HFF-Myc (cell line): ENCODE measurements at regions not wholly inside any gene's neighbourhood (a gene's known extent, or its start where the extent isn't known, plus 50 kb on each side); places are given as distances from the start of the nearest gene placed in this dataset.

ENCODE experiments used
- DNase-seq: peaks from one replicate; pipeline ENCODE4 v3.0.0-alpha.2; 2011; ENCODE audit warnings: low read depth; ENCODE audit errors: extremely low read depth
- H3K4me3 ChIP-seq: replicated peaks from 2 replicates; pipeline ENCODE4 v1.5.1; 2011; ENCODE audit warnings: low read depth, mild to moderate bottlenecking, control low read depth, low read length
- TF ChIP-seq, protein P1 (sequence below): IDR thresholded peaks from 2 replicates; pipeline ENCODE4 v1.5.1; 2012; ENCODE audit warnings: mild to moderate bottlenecking, low read depth, low read length, control low read depth; ENCODE audit errors: missing control alignments

DNA sequence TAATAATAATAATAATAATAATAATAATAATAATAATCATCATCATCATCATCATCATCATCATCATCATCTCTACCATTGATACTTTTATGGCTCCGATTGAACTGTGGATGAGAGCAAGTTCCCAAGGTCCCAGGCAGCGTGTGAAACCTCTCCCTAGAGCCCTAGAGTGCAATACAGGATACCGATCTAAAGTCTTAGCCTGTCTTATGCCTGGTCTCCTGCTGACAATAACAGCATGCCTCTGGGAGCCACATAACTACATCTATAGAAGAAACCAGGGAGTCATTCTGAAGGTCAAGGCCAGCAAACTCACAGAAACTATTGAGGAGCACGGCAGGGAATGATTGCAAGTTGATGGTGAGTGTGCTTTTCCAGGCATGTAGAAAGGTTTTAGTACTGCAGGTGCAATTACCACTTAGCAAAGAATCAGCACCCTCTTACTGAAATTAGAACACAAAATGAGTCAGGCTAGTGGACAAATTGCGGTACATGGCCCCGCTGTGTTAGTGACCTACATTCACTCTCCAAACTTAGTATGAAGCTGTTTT, 457.2 kb upstream of the CDH20 start:
- no peak for DNase-seq
- TF ChIP-seq, protein P1, sequence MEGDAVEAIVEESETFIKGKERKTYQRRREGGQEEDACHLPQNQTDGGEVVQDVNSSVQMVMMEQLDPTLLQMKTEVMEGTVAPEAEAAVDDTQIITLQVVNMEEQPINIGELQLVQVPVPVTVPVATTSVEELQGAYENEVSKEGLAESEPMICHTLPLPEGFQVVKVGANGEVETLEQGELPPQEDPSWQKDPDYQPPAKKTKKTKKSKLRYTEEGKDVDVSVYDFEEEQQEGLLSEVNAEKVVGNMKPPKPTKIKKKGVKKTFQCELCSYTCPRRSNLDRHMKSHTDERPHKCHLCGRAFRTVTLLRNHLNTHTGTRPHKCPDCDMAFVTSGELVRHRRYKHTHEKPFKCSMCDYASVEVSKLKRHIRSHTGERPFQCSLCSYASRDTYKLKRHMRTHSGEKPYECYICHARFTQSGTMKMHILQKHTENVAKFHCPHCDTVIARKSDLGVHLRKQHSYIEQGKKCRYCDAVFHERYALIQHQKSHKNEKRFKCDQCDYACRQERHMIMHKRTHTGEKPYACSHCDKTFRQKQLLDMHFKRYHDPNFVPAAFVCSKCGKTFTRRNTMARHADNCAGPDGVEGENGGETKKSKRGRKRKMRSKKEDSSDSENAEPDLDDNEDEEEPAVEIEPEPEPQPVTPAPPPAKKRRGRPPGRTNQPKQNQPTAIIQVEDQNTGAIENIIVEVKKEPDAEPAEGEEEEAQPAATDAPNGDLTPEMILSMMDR: no peak
- no peak overlapping the region for H3K4me3 ChIP-seq

DNA sequence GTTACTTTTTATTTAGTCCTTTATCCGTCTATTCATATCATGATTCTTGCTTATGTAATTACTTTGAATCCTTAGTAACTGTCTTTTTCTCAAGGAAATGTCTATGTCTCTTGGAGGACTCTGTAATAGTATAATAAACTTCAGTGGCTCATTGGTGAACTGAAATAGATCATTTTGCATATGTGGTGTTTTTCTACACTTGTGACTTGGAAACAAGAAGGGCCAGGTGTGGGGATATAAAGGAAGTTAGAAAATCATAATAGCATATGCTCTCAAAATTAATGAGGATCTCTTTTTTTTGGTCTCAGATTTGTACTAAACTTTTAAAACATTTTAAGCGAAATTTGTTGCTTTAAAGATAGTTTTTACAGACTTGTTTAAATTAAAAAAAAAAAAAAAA, 453.0 kb upstream of the CDH20 start:
- DNase-seq: no peak
- TF ChIP-seq, protein P1: no peak
- H3K4me3 ChIP-seq: no peak overlapping the region

DNA sequence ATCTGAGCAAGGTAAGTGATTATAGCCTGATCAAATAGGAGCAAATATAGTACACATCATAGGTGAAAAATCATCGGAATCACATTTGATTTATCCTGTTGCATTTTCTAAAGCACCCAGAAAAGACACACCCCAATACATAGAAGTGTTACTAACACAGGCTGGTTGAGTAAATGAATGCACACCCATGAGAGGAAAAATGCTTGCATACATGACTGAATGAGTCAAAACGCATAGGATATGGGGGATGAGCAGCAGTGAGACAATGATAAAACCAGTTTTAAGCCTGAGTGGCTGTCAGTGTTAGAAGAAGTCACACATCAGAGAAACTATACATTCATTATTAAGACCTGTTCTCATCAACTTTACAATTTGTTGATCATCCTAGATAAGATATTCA, 449.6 kb upstream of the CDH20 start:
- TF ChIP-seq, protein P1: no peak
- no peak for DNase-seq
- H3K4me3 ChIP-seq: no peak overlapping the region

- TF ChIP-seq, protein P1: no peak
Observed at GRCh38 chr18:60888071-60888624, 445.1 kb upstream of the CDH20 start.

GRCh38 chr18:60889442-60889841, 443.8 kb upstream of the CDH20 start:
- TF ChIP-seq, protein P1: no peak
- H3K4me3 ChIP-seq: no peak overlapping the region
- DNase-seq: no peak

More at GRCh38 chr18:60888071-60888624, 445.1 kb upstream of the CDH20 start:
- no peak overlapping the region for H3K4me3 ChIP-seq
- no peak for DNase-seq

DNA sequence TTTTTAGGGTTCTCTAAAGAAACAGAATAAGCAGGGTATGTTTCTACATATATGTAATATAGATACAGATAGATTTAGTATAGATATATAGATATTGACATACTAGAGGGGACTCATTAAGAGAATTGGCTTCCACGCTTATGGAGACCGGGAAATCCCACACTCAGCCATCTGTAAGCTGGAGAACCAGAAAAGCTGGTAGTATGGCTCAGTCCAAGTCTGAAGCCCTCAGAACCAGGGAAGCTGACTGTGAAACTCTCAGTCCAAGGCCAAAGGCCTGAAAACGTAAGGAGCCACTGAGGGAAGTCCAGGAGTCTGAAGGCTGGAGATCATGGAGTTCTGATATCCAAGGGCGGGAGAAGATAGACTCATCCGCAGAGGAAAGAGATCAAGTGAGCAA, 441.3 kb upstream of the CDH20 start:
- no peak for DNase-seq
- TF ChIP-seq, protein P1: no peak
- H3K4me3 ChIP-seq: no peak overlapping the region

- H3K4me3 ChIP-seq: no peak overlapping the region
- no peak for DNase-seq
- TF ChIP-seq, protein P1: no peak
Observed at GRCh38 chr18:60892441-60892840, 440.8 kb upstream of the CDH20 start.
